Retinal pigment epithelial cell (primary cell): ENCODE measurements at regions not wholly inside any gene's neighbourhood (a gene's known extent, or its start where the extent isn't known, plus 50 kb on each side); places are given as distances from the start of the nearest gene placed in this dataset.

ENCODE experiments used
- DNase-seq: peaks from one replicate; pipeline ENCODE4 v3.0.0-alpha.2; 2010; ENCODE audit warnings: low read depth
- H3K4me3 ChIP-seq: 2 replicates; pipeline ENCODE4 v1.5.1; 2011; ENCODE audit warnings: mild to moderate bottlenecking, low read length, control low read depth, moderate library complexity
- CTCF ChIP-seq: conservative IDR thresholded peaks from 2 replicates; pipeline ENCODE4 v1.5.1; 2011; ENCODE audit warnings: low read depth, low read length, control low read depth, inconsistent platforms

DNA sequence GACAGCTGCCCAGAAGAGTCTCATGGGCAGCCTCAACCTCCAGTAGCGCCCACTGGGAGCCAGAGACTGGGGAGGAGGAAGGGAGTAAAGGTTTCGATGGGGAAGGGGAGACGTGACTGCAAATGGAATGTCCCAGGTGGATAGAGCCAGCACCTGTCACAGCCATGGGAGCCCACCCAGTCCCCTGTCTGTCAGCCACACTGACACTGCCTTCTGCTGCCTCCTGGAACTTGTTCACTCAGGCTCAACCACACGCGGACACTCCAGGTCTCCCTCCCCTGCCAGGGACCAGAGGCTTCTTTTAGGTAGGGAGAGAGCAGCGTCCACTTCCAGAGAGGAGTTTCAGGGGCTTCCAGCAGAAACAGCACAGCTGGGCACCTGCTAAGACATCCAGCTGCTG, 346.3 kb downstream of the NPHP4 start:
- DNase-seq: no peak
- no peak overlapping the region for H3K4me3 ChIP-seq
- no peak for TF ChIP-seq CTCF

DNA sequence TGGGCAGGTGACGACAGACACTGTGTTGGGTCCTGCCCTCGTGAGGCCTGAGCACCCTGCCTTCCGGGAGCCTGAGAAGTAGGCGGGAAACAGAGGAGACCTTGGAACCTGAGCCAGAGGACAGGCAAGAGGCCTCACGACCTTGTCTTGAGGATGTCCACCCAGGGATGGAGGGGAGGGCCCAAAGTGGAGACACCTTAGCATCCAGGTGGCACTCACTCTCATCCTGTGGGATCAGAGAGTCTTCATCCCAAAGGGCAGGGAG, 347.2 kb downstream of the NPHP4 start:
- TF ChIP-seq CTCF: no peak
- no peak for DNase-seq
- no peak overlapping the region for H3K4me3 ChIP-seq

DNA sequence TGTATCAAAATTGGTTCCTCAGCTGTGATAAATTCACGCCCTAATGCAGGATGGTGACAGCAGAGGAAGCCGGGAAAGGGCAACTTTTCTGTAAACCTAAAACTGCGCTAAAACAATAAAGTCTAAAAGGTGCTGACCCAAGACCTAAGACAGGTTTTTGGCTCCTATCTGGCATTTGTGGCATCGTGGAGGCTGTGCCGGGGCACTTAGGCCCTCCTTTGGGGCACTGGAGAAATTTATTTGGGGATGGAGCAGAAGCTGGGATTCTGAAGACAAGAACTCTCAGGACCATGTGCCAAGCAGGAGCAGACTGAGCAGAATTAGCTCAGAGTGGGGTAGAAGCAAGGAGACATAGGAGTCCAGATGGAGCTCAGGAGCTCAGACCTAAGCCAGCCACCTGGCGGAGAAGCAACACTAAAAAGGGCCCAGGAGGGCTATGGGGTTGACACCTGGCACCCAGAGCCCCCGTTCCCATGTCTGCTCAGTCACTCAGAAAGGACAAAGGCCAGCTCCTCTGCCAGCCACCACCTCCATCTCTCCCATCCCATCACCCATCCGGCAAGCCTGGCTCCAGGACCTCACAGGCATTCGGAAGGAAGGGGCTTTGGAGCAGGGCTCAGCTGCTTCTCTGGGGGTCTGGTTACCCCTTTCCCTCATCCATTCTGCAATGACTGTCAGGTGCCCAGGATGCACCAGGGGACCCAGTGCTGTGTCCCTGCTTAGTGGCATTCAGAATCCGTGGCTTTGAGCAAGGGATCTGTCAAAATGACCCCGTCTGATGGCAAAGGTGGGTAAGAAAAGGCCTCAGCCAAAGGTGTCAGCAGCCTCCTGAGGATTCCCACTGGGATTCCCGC, 347.7 kb downstream of the NPHP4 start:
- no peak for DNase-seq
- H3K4me3 ChIP-seq: no peak overlapping the region
- TF ChIP-seq CTCF: no peak

- no peak overlapping the region for H3K4me3 ChIP-seq
- DNase-seq: no peak
- TF ChIP-seq CTCF: no peak
These were observed 348.7 kb downstream of the NPHP4 start for GRCh38 chr1:5643360-5644107.

DNA sequence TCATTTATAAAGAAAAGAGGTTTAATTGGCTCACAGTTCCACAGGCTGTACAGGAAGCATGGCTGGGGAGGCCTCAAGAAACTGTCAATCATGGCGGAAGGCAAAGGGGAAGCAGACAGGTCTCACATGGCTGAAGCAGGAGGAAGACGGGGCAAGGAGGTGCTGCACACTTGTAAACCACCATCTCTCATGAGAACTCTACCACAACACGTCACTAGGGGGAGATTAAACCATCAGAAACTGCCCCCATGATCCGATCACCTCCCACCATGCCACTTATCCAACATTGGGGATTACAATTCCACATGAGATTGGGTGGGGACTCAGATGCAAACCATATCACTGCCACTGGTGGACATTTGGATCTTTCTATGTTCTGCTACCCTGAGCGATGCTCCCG, 351.4 kb downstream of the NPHP4 start:
- no peak overlapping the region for H3K4me3 ChIP-seq
- TF ChIP-seq CTCF: no peak
- no peak for DNase-seq

DNA sequence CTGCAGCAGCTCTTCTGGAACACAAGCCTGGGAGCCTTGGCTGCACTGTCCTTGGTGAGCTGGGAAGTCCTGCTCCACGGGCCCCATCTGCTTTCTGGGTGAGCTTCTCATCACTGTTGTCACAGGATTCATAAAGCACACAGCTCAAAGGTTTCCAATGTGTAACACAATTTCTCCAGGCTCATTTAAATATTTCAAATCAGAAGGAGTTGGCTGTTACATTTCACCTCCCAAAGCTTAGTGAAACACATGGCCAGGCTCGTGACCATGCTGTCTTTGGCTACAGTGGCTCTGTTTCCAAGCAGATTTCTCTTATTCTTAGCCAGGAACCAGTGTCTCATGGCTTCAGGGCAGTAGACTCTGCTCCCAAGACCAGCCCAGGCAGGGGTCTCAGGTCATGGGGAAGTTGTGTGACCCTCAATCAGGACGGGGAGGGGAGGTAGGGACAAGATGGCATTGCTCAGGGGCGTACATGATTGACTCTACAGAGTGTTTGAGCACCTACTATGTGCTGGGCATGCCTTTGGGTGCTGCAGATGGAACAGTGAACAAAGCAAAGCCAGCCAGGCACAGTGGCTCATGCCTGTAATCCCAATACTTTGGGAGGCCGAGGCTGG, 353.0 kb downstream of the NPHP4 start:
- DNase-seq: no peak
- no peak overlapping the region for H3K4me3 ChIP-seq
- no peak for TF ChIP-seq CTCF
